DMS153 (cell line): ENCODE measurements at regions not wholly inside any gene's neighbourhood (a gene's known extent, or its start where the extent isn't known, plus 50 kb on each side); places are given as distances from the start of the nearest gene placed in this dataset.
A peak's percentile ranks its signal among the peaks of the same experiment; 100 is the strongest.
"Not testable (repeated sequence)": the region's sequence is repeated elsewhere in the genome, so short reads cannot be mapped to it uniquely, and the experiment has no call there.

ENCODE experiments used
- DNase-seq: peaks from one replicate; lab custom pipeline; 2025; lab: John Stamatoyannopoulos, UW

- no peak for DNase-seq
Measured at GRCh38 chr7:146057958-146058357, 58.6 kb upstream of the CNTNAP2 start.

- DNase-seq: no peak
Measured at GRCh38 chr7:146054909-146055308, 61.7 kb upstream of the CNTNAP2 start.

GRCh38 chr7:146053492-146053891, 63.1 kb upstream of the CNTNAP2 start:
- DNase-seq: no peak

- DNase-seq: not testable (repeated sequence)
Measured at GRCh38 chr7:146043310-146043709, 73.3 kb upstream of the CNTNAP2 start.

GRCh38 chr7:146028251-146028750, 88.3 kb upstream of the CNTNAP2 start:
- DNase-seq: no peak

GRCh38 chr7:146027243-146027642, 89.4 kb upstream of the CNTNAP2 start:
- DNase-seq: no peak

GRCh38 chr7:146022776-146023175, 93.8 kb upstream of the CNTNAP2 start:
- no peak for DNase-seq

GRCh38 chr7:146019041-146020004, 97.3 kb upstream of the CNTNAP2 start:
- not testable (repeated sequence) for DNase-seq

GRCh38 chr7:146017366-146017765, 99.2 kb upstream of the CNTNAP2 start:
- DNase-seq: not testable (repeated sequence)

GRCh38 chr7:146014154-146014553, 102.4 kb upstream of the CNTNAP2 start:
- not testable (repeated sequence) for DNase-seq

GRCh38 chr7:146008293-146008692, 108.3 kb upstream of the CNTNAP2 start:
- DNase-seq: no peak

- DNase-seq: no peak
Measured at GRCh38 chr7:146004805-146005204, 111.8 kb upstream of the CNTNAP2 start.

- DNase-seq: no peak
Measured at GRCh38 chr7:146002431-146003078, 114.0 kb upstream of the CNTNAP2 start.

- DNase-seq: no peak
Measured at GRCh38 chr7:146002008-146002407, 114.6 kb upstream of the CNTNAP2 start.

GRCh38 chr7:146000882-146001281, 115.7 kb upstream of the CNTNAP2 start:
- no peak for DNase-seq

GRCh38 chr7:145989469-145989868, 127.1 kb upstream of the CNTNAP2 start:
- DNase-seq: no peak

GRCh38 chr7:145986248-145986874, 130.2 kb upstream of the CNTNAP2 start:
- no peak for DNase-seq

- DNase-seq: peak; percentile 41
Measured at GRCh38 chr7:145978769-145979168, 137.8 kb upstream of the CNTNAP2 start.

- DNase-seq: no peak
Measured at GRCh38 chr7:145959981-145960380, 156.6 kb upstream of the CNTNAP2 start.

GRCh38 chr7:145957160-145957890, 159.3 kb upstream of the CNTNAP2 start:
- no peak for DNase-seq

GRCh38 chr7:145951566-145951965, 165.0 kb upstream of the CNTNAP2 start:
- no peak for DNase-seq

GRCh38 chr7:145928937-145929336, 187.7 kb upstream of the CNTNAP2 start:
- no peak for DNase-seq
